ENCODE measurements at regions not wholly inside any gene's neighbourhood (a gene's known extent, or its start where the extent isn't known, plus 50 kb on each side); places are given as distances from the start of the nearest gene placed in this dataset.
A peak's percentile ranks its signal among the peaks of the same experiment; 100 is the strongest.

DNA sequence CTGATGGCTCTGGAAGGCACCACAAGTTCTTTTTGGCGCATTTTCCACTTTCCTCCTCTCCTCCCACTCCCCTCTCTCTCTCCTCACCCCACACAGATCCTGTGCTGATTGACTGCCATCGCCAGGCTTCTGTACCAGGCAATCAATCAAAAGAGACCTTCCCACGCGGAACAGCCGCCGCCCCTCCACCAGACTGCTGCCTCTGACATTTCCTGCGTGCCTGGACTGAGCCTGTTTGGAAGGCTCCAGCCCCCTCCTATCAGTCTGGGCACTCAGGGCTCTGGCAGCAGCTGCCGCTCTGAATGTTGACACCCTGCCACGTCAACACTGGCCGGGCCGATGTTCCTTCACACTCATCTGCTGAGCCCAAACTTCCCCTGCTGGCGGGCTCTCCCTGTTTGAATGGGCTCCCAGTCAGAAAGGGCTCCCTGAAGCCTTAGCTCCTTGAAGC is 467.7 kb downstream of the EPHA4 start:
- Histone ChIP-seq H3K27me3 (replicated peaks; ENCODE audit: insufficient read depth) (no peaks in the 10 kb centered on the region), H3K9me3 (no peaks in the 10 kb centered on the region), H3K4me3 (no peak overlapping the region), H3K27ac (no peak overlapping the region), H3K36me3 (no peaks in the 10 kb centered on the region), H3K4me1 (replicated peaks) (no peaks in the 10 kb centered on the region)
- TF ChIP-seq POLR2A (IDR thresholded peaks at IDR 0.05) (no peak), POLR2AphosphoS5 (IDR thresholded peaks at IDR 0.05) (no peak)
- TF ChIP-seq, protein P1, sequence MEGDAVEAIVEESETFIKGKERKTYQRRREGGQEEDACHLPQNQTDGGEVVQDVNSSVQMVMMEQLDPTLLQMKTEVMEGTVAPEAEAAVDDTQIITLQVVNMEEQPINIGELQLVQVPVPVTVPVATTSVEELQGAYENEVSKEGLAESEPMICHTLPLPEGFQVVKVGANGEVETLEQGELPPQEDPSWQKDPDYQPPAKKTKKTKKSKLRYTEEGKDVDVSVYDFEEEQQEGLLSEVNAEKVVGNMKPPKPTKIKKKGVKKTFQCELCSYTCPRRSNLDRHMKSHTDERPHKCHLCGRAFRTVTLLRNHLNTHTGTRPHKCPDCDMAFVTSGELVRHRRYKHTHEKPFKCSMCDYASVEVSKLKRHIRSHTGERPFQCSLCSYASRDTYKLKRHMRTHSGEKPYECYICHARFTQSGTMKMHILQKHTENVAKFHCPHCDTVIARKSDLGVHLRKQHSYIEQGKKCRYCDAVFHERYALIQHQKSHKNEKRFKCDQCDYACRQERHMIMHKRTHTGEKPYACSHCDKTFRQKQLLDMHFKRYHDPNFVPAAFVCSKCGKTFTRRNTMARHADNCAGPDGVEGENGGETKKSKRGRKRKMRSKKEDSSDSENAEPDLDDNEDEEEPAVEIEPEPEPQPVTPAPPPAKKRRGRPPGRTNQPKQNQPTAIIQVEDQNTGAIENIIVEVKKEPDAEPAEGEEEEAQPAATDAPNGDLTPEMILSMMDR (IDR thresholded peaks at IDR 0.05), result no peak
- DNase-seq (ENCODE audit: low spot score), result peak; percentile 40
- 11% methylated on average over 12 of the region's 12 CpGs for WGBS
- intact Hi-C loops (cut with DNase I), result no loop called here

DNA sequence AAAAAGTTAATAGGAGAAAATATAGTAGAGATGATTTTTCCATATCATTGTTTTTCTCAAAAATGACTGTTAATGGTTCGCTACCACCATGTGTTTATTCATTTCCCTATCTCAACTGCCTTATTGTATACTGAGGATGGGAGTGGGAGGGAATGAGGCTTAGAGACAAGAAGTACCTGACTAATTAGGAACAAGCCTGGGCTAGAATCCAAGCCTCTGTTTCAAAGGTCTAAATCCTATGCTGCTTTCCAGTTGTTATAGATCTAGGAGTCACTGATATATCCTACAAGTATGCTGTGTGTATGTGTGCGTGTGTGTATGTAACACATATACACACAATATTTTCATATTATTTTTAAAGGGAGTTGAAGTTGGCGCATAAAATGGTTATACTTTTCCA is 465.9 kb downstream of the EPHA4 start:
- WGBS, result 92% methylated on average over 3 of the region's 3 CpGs
- Histone ChIP-seq H3K27me3 (replicated peaks; ENCODE audit: insufficient read depth) (no peaks in the 10 kb centered on the region), H3K4me3 (no peak overlapping the region), H3K9me3 (no peaks in the 10 kb centered on the region), H3K36me3 (no peaks in the 10 kb centered on the region), H3K27ac (no peak overlapping the region), H3K4me1 (replicated peaks) (no peaks in the 10 kb centered on the region)
- intact Hi-C loops (cut with DNase I), result no loop called here
- TF ChIP-seq, protein P1 (IDR thresholded peaks at IDR 0.05), result no peak
- TF ChIP-seq POLR2A (IDR thresholded peaks at IDR 0.05) (no peak), POLR2AphosphoS5 (IDR thresholded peaks at IDR 0.05) (no peak)
- no peak for DNase-seq (ENCODE audit: low spot score)

DNA sequence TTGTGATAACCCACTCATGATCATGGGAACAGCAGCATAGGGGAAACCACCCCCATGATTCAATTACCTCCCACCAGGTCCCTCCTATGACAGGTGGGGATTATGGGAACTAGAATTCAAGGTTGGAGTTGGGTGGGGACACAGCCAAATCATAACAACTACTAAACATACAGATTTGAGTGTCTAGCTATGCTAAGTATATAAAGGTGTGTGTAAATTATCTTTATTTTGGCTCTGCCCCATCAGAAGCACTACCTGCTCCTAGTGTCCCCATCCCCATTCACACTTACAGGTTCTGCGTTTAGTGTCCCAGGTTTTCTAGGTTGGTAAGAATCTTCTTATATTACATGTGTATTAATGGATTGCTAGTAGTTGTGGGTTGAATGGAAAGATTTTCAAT is 464.7 kb downstream of the EPHA4 start:
- TF ChIP-seq POLR2AphosphoS5 (IDR thresholded peaks at IDR 0.05) (no peak), POLR2A (IDR thresholded peaks at IDR 0.05) (no peak)
- TF ChIP-seq, protein P1 (IDR thresholded peaks at IDR 0.05), result no peak
- H3K27ac ChIP-seq, result no peak overlapping the region
- H3K4me1 ChIP-seq (replicated peaks), result no peaks in the 10 kb centered on the region
- no peaks in the 10 kb centered on the region for H3K27me3 ChIP-seq (replicated peaks; ENCODE audit: insufficient read depth)
- H3K4me3 ChIP-seq, result no peak overlapping the region
- 94% methylated on average over 1 of the region's 1 CpG for WGBS
- DNase-seq (ENCODE audit: low spot score), result no peak
- H3K9me3 ChIP-seq, result no peaks in the 10 kb centered on the region
- intact Hi-C loops (cut with DNase I), result no loop called here
- H3K36me3 ChIP-seq, result no peaks in the 10 kb centered on the region

DNA sequence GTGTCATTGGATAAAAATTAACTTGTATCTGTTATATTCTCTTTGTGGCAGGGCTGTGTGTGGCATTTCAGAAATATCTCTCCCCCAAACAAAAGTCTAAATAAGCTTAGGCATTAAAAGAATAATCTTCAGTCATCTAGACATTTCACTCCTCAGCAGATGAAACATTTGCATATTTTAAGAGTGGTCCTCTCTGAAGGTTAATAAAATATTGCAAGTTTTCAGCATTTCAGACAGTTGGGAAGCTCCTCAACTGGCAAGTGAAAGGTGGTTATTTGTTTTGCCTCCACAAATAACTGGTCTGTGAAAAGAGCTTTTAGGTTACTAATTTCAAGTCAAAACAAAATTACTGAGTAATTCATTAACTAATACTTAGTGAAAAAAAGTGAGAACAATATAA is 462.6 kb downstream of the EPHA4 start:
- TF ChIP-seq POLR2A (IDR thresholded peaks at IDR 0.05), result no peak
- TF ChIP-seq, protein P1 (IDR thresholded peaks at IDR 0.05), result no peak
- no peak for TF ChIP-seq POLR2AphosphoS5 (IDR thresholded peaks at IDR 0.05)
- no peak for DNase-seq (ENCODE audit: low spot score)
- Histone ChIP-seq H3K4me3 (no peak overlapping the region), H3K36me3 (no peaks in the 10 kb centered on the region), H3K27me3 (replicated peaks; ENCODE audit: insufficient read depth) (no peaks in the 10 kb centered on the region), H3K27ac (no peak overlapping the region), H3K4me1 (replicated peaks) (no peaks in the 10 kb centered on the region), H3K9me3 (no peaks in the 10 kb centered on the region)
- intact Hi-C loops (cut with DNase I), result no loop called here

DNA sequence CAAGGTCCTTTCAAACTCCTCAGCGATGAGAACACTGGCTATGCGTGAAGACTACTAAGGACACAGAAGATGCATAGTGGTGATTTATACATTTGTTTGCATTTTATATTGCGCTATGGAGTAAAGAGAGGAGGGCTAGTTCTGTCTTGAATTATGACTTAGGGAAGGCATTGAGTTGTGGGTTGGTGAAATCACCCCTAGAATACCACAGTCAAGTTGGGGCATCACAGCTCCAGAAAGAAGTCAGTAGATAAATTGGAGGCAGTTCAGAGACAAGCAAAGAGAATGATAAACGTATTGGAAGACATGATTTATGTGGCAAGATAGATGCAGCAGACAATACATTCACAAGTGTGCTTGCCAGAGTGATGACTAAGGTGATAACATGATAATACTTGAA is 460.4 kb downstream of the EPHA4 start:
- TF ChIP-seq POLR2A (IDR thresholded peaks at IDR 0.05) (no peak), POLR2AphosphoS5 (IDR thresholded peaks at IDR 0.05) (no peak)
- TF ChIP-seq, protein P1 (IDR thresholded peaks at IDR 0.05), result no peak
- intact Hi-C loops (cut with DNase I), result no loop called here
- no peaks in the 10 kb centered on the region for H3K9me3 ChIP-seq
- no peak overlapping the region for H3K27ac ChIP-seq
- H3K36me3 ChIP-seq, result no peaks in the 10 kb centered on the region
- DNase-seq (ENCODE audit: low spot score), result no peak
- 69% methylated on average over 4 of the region's 4 CpGs for WGBS
- no peaks in the 10 kb centered on the region for H3K27me3 ChIP-seq (replicated peaks; ENCODE audit: insufficient read depth)
- no peaks in the 10 kb centered on the region for H3K4me1 ChIP-seq (replicated peaks)
- H3K4me3 ChIP-seq, result no peak overlapping the region
